Breast epithelium (tissue), 4 donors: ENCODE measurements at regions not wholly inside any gene's neighbourhood (a gene's known extent, or its start where the extent isn't known, plus 50 kb on each side); places are given as distances from the start of the nearest gene placed in this dataset.

Experiments
- DNase-seq, 2 donors: peaks; one replicate each; pipeline ENCODE4 v3.0.0-alpha.2; 2019; ENCODE audit warnings: low spot score in 2 of 2
- H3K27ac ChIP-seq, 2 donors: fragments of 200-600 bp; sonication (generic) in 1 of 2; one replicate each; pipeline ENCODE4 v1.5.1; 2016 to 2019; ENCODE audit warnings: mild to moderate bottlenecking in 1 of 2
- H3K27me3 ChIP-seq, 2 donors: fragments of 200-600 bp; sonication (generic) in 1 of 2; one replicate each; pipeline versions ENCODE4 v1.5.1 to v1.6.0; 2017 to 2019; ENCODE audit warnings: control low read depth in 1 of 2, mild to moderate bottlenecking in 1 of 2
- H3K36me3 ChIP-seq: fragments of 200-600 bp; one replicate; pipeline ENCODE4 v1.5.1; 2019
- H3K4me1 ChIP-seq, 2 donors: fragments of 200-600 bp; sonication (generic); one replicate each; pipeline ENCODE4 v1.5.1; 2016 to 2019; ENCODE audit warnings: control low read depth in 1 of 2
- H3K4me3 ChIP-seq, 3 donors: fragments of 200-600 bp; sonication (generic); 1 replicate in 2 of 3; 2 replicates in 1 of 3; pipeline ENCODE4 v1.5.1; 2016 to 2019; ENCODE audit warnings: mild to moderate bottlenecking in 3 of 3, moderate library complexity in 2 of 3
- H3K9me3 ChIP-seq, 2 donors: fragments of 200-600 bp; sonication (generic) in 1 of 2; one replicate each; pipeline ENCODE4 v1.5.1; 2016 to 2019; ENCODE audit warnings: control low read depth in 1 of 2
- CTCF ChIP-seq, 3 donors: fragments of 450-650 bp; IDR thresholded peaks; one replicate each; pipeline ENCODE4 v1.5.1; 2016 to 2017; ENCODE audit warnings: antibody characterized with exemption in 3 of 3, mild to moderate bottlenecking in 3 of 3, moderate library complexity in 3 of 3
- POLR2A ChIP-seq: fragments of 450-650 bp; IDR thresholded peaks from one replicate; pipeline ENCODE4 v1.6.1; 2016; ENCODE audit warnings: antibody characterized with exemption, mild to moderate bottlenecking, moderate library complexity
- POLR2AphosphoS5 ChIP-seq, 3 donors: sonication (generic); formaldehyde crosslinking; IDR thresholded peaks; one replicate each; pipeline ENCODE4 v1.6.1; 2017; ENCODE audit warnings: antibody characterized with exemption in 3 of 3
- intact Hi-C: fragments of 100-400 bp; cut with DNase I; formaldehyde crosslinking; loops from one replicate; pipeline ENCODE4 v1.15.1; 2023; ENCODE audit warnings: low total_unique reads

GRCh38 chr10:34033078-34033477, 698.6 kb upstream of the NRP1 start:
- Histone ChIP-seq H3K4me3 (no peak overlapping the region), H3K4me1 (peaks cover 0 to 4% of the 10 kb centered on the region in 2 donors), H3K9me3 (peaks cover 0 to 8% of the 10 kb centered on the region in 2 donors), H3K36me3 (no peaks in the 10 kb centered on the region), H3K27ac (no peak overlapping the region), H3K27me3 (no peaks in the 10 kb centered on the region)
- no peak for TF ChIP-seq POLR2AphosphoS5 (IDR thresholded peaks at IDR 0.05)
- TF ChIP-seq POLR2A, result no peak
- no peak for TF ChIP-seq CTCF (IDR thresholded peaks at IDR 0.05)
- no peak for DNase-seq
- intact Hi-C loops, result no loop called here

GRCh38 chr10:34032564-34032963, 698.1 kb upstream of the NRP1 start:
- H3K27ac ChIP-seq, result no peak overlapping the region
- H3K4me3 ChIP-seq, result no peak overlapping the region
- no peaks in the 10 kb centered on the region for H3K36me3 ChIP-seq
- H3K9me3 ChIP-seq, result peaks cover 0 to 8% of the 10 kb centered on the region in 2 donors
- no peak for TF ChIP-seq POLR2AphosphoS5 (IDR thresholded peaks at IDR 0.05)
- TF ChIP-seq POLR2A, result no peak
- TF ChIP-seq CTCF (IDR thresholded peaks at IDR 0.05), result no peak
- H3K4me1 ChIP-seq, result peaks cover 0 to 4% of the 10 kb centered on the region in 2 donors
- H3K27me3 ChIP-seq, result no peaks in the 10 kb centered on the region
- no peak for DNase-seq
- intact Hi-C loops, result no loop called here

- Histone ChIP-seq H3K4me1 (peaks cover 0 to 4% of the 10 kb centered on the region in 2 donors), H3K9me3 (peaks cover 0 to 8% of the 10 kb centered on the region in 2 donors), H3K36me3 (no peaks in the 10 kb centered on the region), H3K27me3 (no peaks in the 10 kb centered on the region), H3K4me3 (no peak overlapping the region), H3K27ac (peak overlapping the region in 1 of 2 donors; percentile 12)
- TF ChIP-seq CTCF (IDR thresholded peaks at IDR 0.05) (no peak), POLR2AphosphoS5 (IDR thresholded peaks at IDR 0.05) (peak in 2 of 3 donors; percentile 37 to 53)
- intact Hi-C loops, result no loop called here
- peak in 1 of 2 donors; percentile 44 for DNase-seq
These were observed 696.9 kb upstream of the NRP1 start for GRCh38 chr10:34031400-34031799.

GRCh38 chr10:34029455-34029854, 695.0 kb upstream of the NRP1 start:
- intact Hi-C loops, result no loop called here

GRCh38 chr10:34028936-34029335, 694.5 kb upstream of the NRP1 start:
- no peak overlapping the region for H3K27ac ChIP-seq
- H3K9me3 ChIP-seq, result no peaks in the 10 kb centered on the region
- H3K27me3 ChIP-seq, result no peaks in the 10 kb centered on the region
- intact Hi-C loops, result no loop called here
- no peaks in the 10 kb centered on the region for H3K36me3 ChIP-seq
- no peak for DNase-seq
- TF ChIP-seq POLR2A, result no peak
- no peak for TF ChIP-seq CTCF (IDR thresholded peaks at IDR 0.05)
- TF ChIP-seq POLR2AphosphoS5 (IDR thresholded peaks at IDR 0.05), result no peak
- peaks cover 0 to 4% of the 10 kb centered on the region in 2 donors for H3K4me1 ChIP-seq
- no peak overlapping the region for H3K4me3 ChIP-seq

More at GRCh38 chr10:34029455-34029854, 695.0 kb upstream of the NRP1 start:
- H3K4me1 ChIP-seq, result peaks cover 0 to 4% of the 10 kb centered on the region in 2 donors
- no peaks in the 10 kb centered on the region for H3K9me3 ChIP-seq
- H3K4me3 ChIP-seq, result no peak overlapping the region
- H3K36me3 ChIP-seq, result no peaks in the 10 kb centered on the region
- no peak overlapping the region for H3K27ac ChIP-seq
- DNase-seq, result no peak
- H3K27me3 ChIP-seq, result no peaks in the 10 kb centered on the region
- TF ChIP-seq POLR2A (no peak), CTCF (IDR thresholded peaks at IDR 0.05) (no peak), POLR2AphosphoS5 (IDR thresholded peaks at IDR 0.05) (no peak)
